Activated B cell treated with CpG ODN at 0.5 μM for 24 hours (primary cell): ENCODE measurements at regions not wholly inside any gene's neighbourhood (a gene's known extent, or its start where the extent isn't known, plus 50 kb on each side); places are given as distances from the start of the nearest gene placed in this dataset.

ENCODE experiments used
- ATAC-seq: fragments of 200-7000 bp; cut with Tn5 transposase; one replicate; pipeline ENCODE4 v1.10.0; 2021; ENCODE audit warnings: low read depth, mild to moderate bottlenecking, moderate library complexity
- CTCF ChIA-PET: fragments of 350-600 bp; sonication (Branson Sonifier 250); formaldehyde crosslinking; loops from one replicate; lab custom pipeline; 2021; ENCODE audit warnings: antibody characterized with exemption; lab: Charles Lee
- POLR2A ChIA-PET: fragments of 350-600 bp; sonication (Branson Sonifier 250); formaldehyde crosslinking; loops from one replicate; lab custom pipeline; 2021; ENCODE audit warnings: antibody characterized with exemption; lab: Charles Lee
- DNase-seq: peaks from one replicate; pipeline ENCODE4 v3.0.0; 2022
- H3K27ac Mint-ChIP-seq: one replicate; pipeline ENCODE4 v1.8.0; 2020; ENCODE audit warnings: mixed read lengths
- H3K27me3 Mint-ChIP-seq: one replicate; pipeline ENCODE4 v1.8.0; 2021; ENCODE audit warnings: mixed read lengths
- H3K36me3 Mint-ChIP-seq: one replicate; pipeline ENCODE4 v1.8.0; 2021; ENCODE audit warnings: low read depth, mixed read lengths
- H3K4me1 Mint-ChIP-seq: one replicate; pipeline ENCODE4 v1.8.0; 2021; ENCODE audit warnings: mixed read lengths
- H3K4me3 Mint-ChIP-seq: one replicate; pipeline ENCODE4 v1.8.0; 2020; ENCODE audit warnings: mild to moderate bottlenecking, mixed read lengths
- H3K9me3 Mint-ChIP-seq: one replicate; pipeline ENCODE4 v1.8.0; 2020; ENCODE audit warnings: mixed read lengths
- intact Hi-C: fragments of 100-400 bp; cut with micrococcal nuclease; formaldehyde crosslinking; loops from one replicate; pipeline ENCODE4 v1.15.1; 2024
- TF ChIP-seq, protein P1 (sequence below): fragments of 200-600 bp; IDR thresholded peaks from one replicate; pipeline ENCODE4 v1.8.0; 2022; ENCODE audit warnings: antibody characterized with exemption, mild to moderate bottlenecking

DNA sequence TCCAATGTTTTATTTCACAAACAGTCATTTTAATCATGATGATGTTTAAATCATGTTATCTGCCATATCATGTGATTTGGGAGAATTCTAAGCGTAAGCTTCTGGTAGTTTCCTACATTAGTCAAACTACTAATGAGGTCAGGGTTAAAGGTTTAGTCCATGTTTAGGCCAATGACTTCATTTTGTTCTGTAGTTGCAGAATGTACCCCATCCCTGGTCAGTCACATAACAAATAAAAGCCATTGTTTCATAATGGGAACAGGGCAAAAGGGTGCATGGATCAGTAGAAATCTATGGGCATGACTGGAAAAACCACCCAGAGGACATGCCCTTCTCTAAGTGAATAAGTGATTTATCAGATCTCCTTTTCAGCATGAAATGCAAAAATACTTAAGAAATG is 138.4 kb upstream of the ABCB5 start:
- DNase-seq (no peak), ATAC-seq (no peak)
- Mint-ChIP-seq H3K27ac (no peak overlapping the region), H3K27me3 (no peaks in the 10 kb centered on the region), H3K36me3 (no peaks in the 10 kb centered on the region), H3K9me3 (no peaks in the 10 kb centered on the region), H3K4me3 (no peak overlapping the region), H3K4me1 (no peaks in the 10 kb centered on the region)
- intact Hi-C loops, result no loop called here
- TF ChIP-seq, protein P1, sequence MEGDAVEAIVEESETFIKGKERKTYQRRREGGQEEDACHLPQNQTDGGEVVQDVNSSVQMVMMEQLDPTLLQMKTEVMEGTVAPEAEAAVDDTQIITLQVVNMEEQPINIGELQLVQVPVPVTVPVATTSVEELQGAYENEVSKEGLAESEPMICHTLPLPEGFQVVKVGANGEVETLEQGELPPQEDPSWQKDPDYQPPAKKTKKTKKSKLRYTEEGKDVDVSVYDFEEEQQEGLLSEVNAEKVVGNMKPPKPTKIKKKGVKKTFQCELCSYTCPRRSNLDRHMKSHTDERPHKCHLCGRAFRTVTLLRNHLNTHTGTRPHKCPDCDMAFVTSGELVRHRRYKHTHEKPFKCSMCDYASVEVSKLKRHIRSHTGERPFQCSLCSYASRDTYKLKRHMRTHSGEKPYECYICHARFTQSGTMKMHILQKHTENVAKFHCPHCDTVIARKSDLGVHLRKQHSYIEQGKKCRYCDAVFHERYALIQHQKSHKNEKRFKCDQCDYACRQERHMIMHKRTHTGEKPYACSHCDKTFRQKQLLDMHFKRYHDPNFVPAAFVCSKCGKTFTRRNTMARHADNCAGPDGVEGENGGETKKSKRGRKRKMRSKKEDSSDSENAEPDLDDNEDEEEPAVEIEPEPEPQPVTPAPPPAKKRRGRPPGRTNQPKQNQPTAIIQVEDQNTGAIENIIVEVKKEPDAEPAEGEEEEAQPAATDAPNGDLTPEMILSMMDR, result no peak
- ChIA-PET CTCF (no interaction called here), POLR2A (no interaction called here)

DNA sequence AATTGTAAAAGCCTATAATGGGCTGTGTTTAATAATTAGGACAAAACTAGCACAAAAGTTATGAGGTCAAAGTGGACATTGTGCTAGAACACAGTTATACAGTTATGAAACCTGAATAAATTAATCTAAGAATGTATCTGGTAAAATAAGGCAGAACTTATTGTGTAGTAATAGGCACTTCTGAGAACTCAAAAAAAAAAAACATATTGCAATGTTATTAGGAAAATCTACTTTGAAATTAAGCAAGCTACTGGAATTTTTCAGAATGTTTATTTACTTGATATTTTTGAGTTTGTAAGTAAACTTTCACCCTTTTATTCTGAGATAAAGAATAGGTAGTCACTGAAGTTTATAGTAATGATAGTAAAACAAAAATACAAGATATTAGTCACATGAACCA is 135.8 kb upstream of the ABCB5 start:
- TF ChIP-seq, protein P1, result no peak
- ChIA-PET CTCF (no interaction called here), POLR2A (no interaction called here)
- no peaks in the 10 kb centered on the region for H3K9me3 Mint-ChIP-seq
- H3K27me3 Mint-ChIP-seq, result no peaks in the 10 kb centered on the region
- no peak overlapping the region for H3K27ac Mint-ChIP-seq
- no peak overlapping the region for H3K4me3 Mint-ChIP-seq
- no peak for ATAC-seq
- no peaks in the 10 kb centered on the region for H3K36me3 Mint-ChIP-seq
- DNase-seq, result no peak
- H3K4me1 Mint-ChIP-seq, result no peaks in the 10 kb centered on the region
- intact Hi-C loops, result no loop called here

DNA sequence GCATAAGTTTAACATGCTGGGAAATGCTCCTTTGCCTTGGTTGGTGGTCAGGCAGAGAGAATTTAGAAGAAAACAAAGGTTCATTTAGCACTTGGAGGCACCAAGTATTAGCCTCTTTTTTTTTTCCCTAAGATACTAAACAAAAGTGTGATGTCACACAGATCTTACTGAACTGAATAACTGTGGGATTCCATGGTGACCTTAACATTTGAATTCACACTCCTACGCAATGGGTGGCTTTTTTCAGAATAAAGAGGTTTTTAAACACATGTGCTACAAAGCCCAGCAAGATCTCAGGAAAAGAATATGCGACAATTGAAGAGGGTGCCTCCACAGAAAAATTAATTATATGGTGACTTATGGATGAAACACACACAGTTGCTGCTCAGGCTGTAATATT is 133.4 kb upstream of the ABCB5 start:
- CTCF ChIA-PET, result interaction anchor here (0.7 kb wide), 1 partner anchor 1296 kb away, joined by 3 read pairs; no protein-coding TSS in a partner anchor

DNA sequence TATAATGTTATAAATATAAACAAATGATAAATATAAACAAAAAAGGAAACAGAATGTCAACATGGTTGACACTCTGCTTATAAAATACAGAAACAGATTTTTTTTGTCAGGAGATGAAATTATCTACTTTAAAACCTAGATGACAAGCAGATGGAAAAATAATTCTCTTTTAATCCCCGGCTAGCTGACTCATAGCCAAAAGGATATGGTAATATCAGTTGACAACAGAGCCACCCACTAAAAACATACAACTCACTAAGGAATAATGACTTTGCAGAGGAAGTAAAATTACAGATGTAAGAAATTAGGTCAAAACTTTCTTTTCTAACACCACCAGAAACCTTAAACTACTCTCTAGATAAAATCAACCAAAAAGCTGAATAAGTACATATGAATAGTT is 131.1 kb upstream of the ABCB5 start:
- no peak for ATAC-seq
- Mint-ChIP-seq H3K9me3 (peaks cover 19% of the 10 kb centered on the region), H3K4me1 (no peaks in the 10 kb centered on the region), H3K36me3 (no peaks in the 10 kb centered on the region), H3K27me3 (no peaks in the 10 kb centered on the region), H3K4me3 (no peak overlapping the region), H3K27ac (no peak overlapping the region)
- CTCF ChIA-PET, result no interaction called here
- POLR2A ChIA-PET, result no interaction called here
- intact Hi-C loops, result no loop called here
- TF ChIP-seq, protein P1, result no peak
- DNase-seq, result no peak

More for the DNA sequence above, 133.4 kb upstream of the ABCB5 start:
- H3K4me3 Mint-ChIP-seq, result no peak overlapping the region
- TF ChIP-seq, protein P1, result no peak
- no peaks in the 10 kb centered on the region for H3K27me3 Mint-ChIP-seq
- no peaks in the 10 kb centered on the region for H3K4me1 Mint-ChIP-seq
- intact Hi-C loops, result no loop called here
- peaks cover 3% of the 10 kb centered on the region for H3K9me3 Mint-ChIP-seq
- no peak for ATAC-seq
- POLR2A ChIA-PET, result no interaction called here
- no peak overlapping the region for H3K27ac Mint-ChIP-seq
- no peak for DNase-seq
- H3K36me3 Mint-ChIP-seq, result no peaks in the 10 kb centered on the region

DNA sequence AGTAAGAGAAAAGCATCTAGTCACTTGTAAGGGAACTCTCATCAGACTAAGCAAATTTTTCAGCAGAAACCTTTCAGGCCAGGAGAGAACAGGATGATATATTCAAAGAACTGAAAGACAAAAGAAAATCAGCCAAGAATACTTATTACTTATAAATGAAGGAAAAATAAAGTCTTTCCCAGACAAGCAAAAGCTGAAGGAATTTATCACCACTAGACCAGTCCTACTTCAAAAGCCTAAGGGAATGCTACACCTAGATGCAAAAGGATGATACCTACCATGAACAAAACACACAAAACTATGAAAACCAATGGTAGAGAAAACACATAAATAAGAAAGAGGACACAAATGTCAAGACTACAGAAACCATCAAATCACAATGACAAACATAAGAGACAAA is 126.6 kb upstream of the ABCB5 start:
- no peak for ATAC-seq
- Mint-ChIP-seq H3K4me3 (no peak overlapping the region), H3K9me3 (peaks cover 19% of the 10 kb centered on the region), H3K4me1 (no peaks in the 10 kb centered on the region), H3K27ac (no peak overlapping the region), H3K27me3 (no peaks in the 10 kb centered on the region), H3K36me3 (no peaks in the 10 kb centered on the region)
- ChIA-PET CTCF (no interaction called here), POLR2A (no interaction called here)
- no peak for DNase-seq
- TF ChIP-seq, protein P1, result no peak
- intact Hi-C loops, result no loop called here
